BLaER1 treated with 17β-estradiol and CSF1 and Interleukin-3, amounts not matched to agents 10 nM and 100 nM (cell line): ENCODE measurements at regions not wholly inside any gene's neighbourhood (a gene's known extent, or its start where the extent isn't known, plus 50 kb on each side); places are given as distances from the start of the nearest gene placed in this dataset.
"Not testable (repeated sequence)": the region's sequence is repeated elsewhere in the genome, so short reads cannot be mapped to it uniquely, and the experiment has no call there.

Experiments used
- H3K27ac ChIP-seq, 11 experiments: shearing (Covaris generic); formaldehyde crosslinking; 2 replicates each; pipeline ENCODE4 v1.8.1; 2022
- H3K27me3 ChIP-seq, 11 experiments: shearing (Covaris generic); formaldehyde crosslinking; 2 replicates each; pipeline ENCODE4 v1.8.1; 2022
- H3K36me3 ChIP-seq, 11 experiments: shearing (Covaris generic); formaldehyde crosslinking; 2 replicates each; pipeline ENCODE4 v1.8.1; 2022
- H3K4me1 ChIP-seq, 10 experiments: shearing (Covaris generic); formaldehyde crosslinking; 2 replicates each; pipeline ENCODE4 v1.8.1; 2022
- H3K4me2 ChIP-seq, 11 experiments: shearing (Covaris generic); formaldehyde crosslinking; 2 replicates each; pipeline ENCODE4 v1.8.1; 2022
- H3K4me3 ChIP-seq, 10 experiments: shearing (Covaris generic); formaldehyde crosslinking; 2 replicates each; pipeline ENCODE4 v1.8.1; 2022
- H3K9ac ChIP-seq, 11 experiments: shearing (Covaris generic); formaldehyde crosslinking; 2 replicates each; pipeline ENCODE4 v1.8.1; 2022
- H3K9me3 ChIP-seq, 11 experiments: shearing (Covaris generic); formaldehyde crosslinking; replicated peaks in 1 of 11; 2 replicates each; pipeline ENCODE4 v1.8.1; 2022
- H4K20me1 ChIP-seq, 11 experiments: shearing (Covaris generic); formaldehyde crosslinking; 2 replicates each; pipeline ENCODE4 v1.8.1; 2022
- Cebpa-rat ChIP-seq, 11 experiments: shearing (Covaris generic); IDR thresholded peaks; 2 replicates each; pipeline ENCODE4 v1.8.1; 2022

- Histone ChIP-seq H3K27ac (no peak overlapping the region), H3K27me3 (no peaks in the 10 kb centered on the region), H3K9ac (no peak overlapping the region), H3K36me3 (no peaks in the 10 kb centered on the region), H3K9me3 (peaks cover 0 to 10% (median 0%) of the 10 kb centered on the region in 11 experiments; a peak in 1 of 22 replicates), H3K4me1 (no peaks in the 10 kb centered on the region), H3K4me2 (no peak overlapping the region), H4K20me1 (no peaks in the 10 kb centered on the region), H3K4me3 (no peak overlapping the region)
- TF ChIP-seq Cebpa-rat (IDR thresholded peaks at IDR 0.05), result no peak
Observed at GRCh38 chr16:59336136-59336695, 602.1 kb upstream of the GOT2 start.

- not testable (repeated sequence) for H3K4me2 ChIP-seq, H4K20me1 ChIP-seq, H3K36me3 ChIP-seq, H3K9ac ChIP-seq, H3K4me3 ChIP-seq, H3K27me3 ChIP-seq, H3K4me1 ChIP-seq, H3K27ac ChIP-seq
- H3K9me3 ChIP-seq, result peaks cover 0 to 10% (median 0%) of the 10 kb centered on the region in 11 experiments; a peak in 1 of 22 replicates
Observed at GRCh38 chr16:59331708-59332107, 597.6 kb upstream of the GOT2 start.

- H3K9ac ChIP-seq, result no peak overlapping the region
- H3K36me3 ChIP-seq, result no peaks in the 10 kb centered on the region
- TF ChIP-seq Cebpa-rat (IDR thresholded peaks at IDR 0.05), result no peak
- H3K9me3 ChIP-seq, result peaks cover 0 to 10% (median 0%) of the 10 kb centered on the region in 11 experiments; a peak in 1 of 22 replicates
- no peak overlapping the region for H3K4me2 ChIP-seq
- H3K27ac ChIP-seq, result no peak overlapping the region
- H4K20me1 ChIP-seq, result no peaks in the 10 kb centered on the region
- no peaks in the 10 kb centered on the region for H3K4me1 ChIP-seq
- H3K4me3 ChIP-seq, result no peak overlapping the region
- no peaks in the 10 kb centered on the region for H3K27me3 ChIP-seq
Observed at GRCh38 chr16:59330019-59330670, 596.0 kb upstream of the GOT2 start.

GRCh38 chr16:59328961-59329360 lies 594.8 kb upstream of the GOT2 start:
- Histone ChIP-seq H3K4me2 (no peak overlapping the region), H3K9me3 (peaks cover 0 to 8% (median 0%) of the 10 kb centered on the region in 11 experiments; a peak in 1 of 22 replicates), H3K4me1 (no peaks in the 10 kb centered on the region; a peak in 1 of 20 replicates), H3K9ac (no peak overlapping the region), H3K36me3 (no peaks in the 10 kb centered on the region), H3K27me3 (no peaks in the 10 kb centered on the region), H4K20me1 (no peaks in the 10 kb centered on the region), H3K4me3 (no peak overlapping the region), H3K27ac (no peak overlapping the region)
- TF ChIP-seq Cebpa-rat (IDR thresholded peaks at IDR 0.05), result no peak

GRCh38 chr16:59327894-59328293 lies 593.8 kb upstream of the GOT2 start:
- Histone ChIP-seq H3K4me3 (no peak overlapping the region), H3K36me3 (no peaks in the 10 kb centered on the region), H3K4me2 (no peak overlapping the region), H3K9ac (no peak overlapping the region), H3K9me3 (no peaks in the 10 kb centered on the region), H3K27me3 (no peaks in the 10 kb centered on the region), H4K20me1 (no peaks in the 10 kb centered on the region), H3K27ac (no peak overlapping the region), H3K4me1 (no peaks in the 10 kb centered on the region; a peak in 1 of 20 replicates)
- TF ChIP-seq Cebpa-rat (IDR thresholded peaks at IDR 0.05), result no peak

GRCh38 chr16:59326955-59327354 lies 592.8 kb upstream of the GOT2 start:
- H3K9ac ChIP-seq, result no peak overlapping the region
- no peak overlapping the region for H3K4me3 ChIP-seq
- no peaks in the 10 kb centered on the region; a peak in 1 of 20 replicates for H3K4me1 ChIP-seq
- no peaks in the 10 kb centered on the region for H4K20me1 ChIP-seq
- no peaks in the 10 kb centered on the region for H3K36me3 ChIP-seq
- no peak overlapping the region for H3K4me2 ChIP-seq
- no peak for TF ChIP-seq Cebpa-rat (IDR thresholded peaks at IDR 0.05)
- no peaks in the 10 kb centered on the region for H3K9me3 ChIP-seq
- no peak overlapping the region for H3K27ac ChIP-seq
- H3K27me3 ChIP-seq, result no peaks in the 10 kb centered on the region

- Histone ChIP-seq H3K4me1 (no peaks in the 10 kb centered on the region; a peak in 1 of 20 replicates), H3K27me3 (no peaks in the 10 kb centered on the region), H3K27ac (peak overlapping the region in 1 of 11 experiments; percentile 14; a peak in 1 of 22 replicates), H3K9me3 (no peaks in the 10 kb centered on the region), H3K4me3 (no peak overlapping the region), H4K20me1 (no peaks in the 10 kb centered on the region), H3K36me3 (no peaks in the 10 kb centered on the region), H3K9ac (no peak overlapping the region), H3K4me2 (no peak overlapping the region; a peak in 1 of 22 replicates)
- TF ChIP-seq Cebpa-rat (IDR thresholded peaks at IDR 0.05), result no peak
Observed at GRCh38 chr16:59324462-59324861, 590.3 kb upstream of the GOT2 start.

- Histone ChIP-seq H3K9ac (no peak overlapping the region), H3K27me3 (no peaks in the 10 kb centered on the region), H3K4me3 (no peak overlapping the region), H4K20me1 (no peaks in the 10 kb centered on the region), H3K9me3 (no peaks in the 10 kb centered on the region), H3K36me3 (no peaks in the 10 kb centered on the region), H3K27ac (no peak overlapping the region), H3K4me2 (no peak overlapping the region), H3K4me1 (no peaks in the 10 kb centered on the region; a peak in 1 of 20 replicates)
- no peak for TF ChIP-seq Cebpa-rat (IDR thresholded peaks at IDR 0.05)
Observed at GRCh38 chr16:59320657-59321056, 586.5 kb upstream of the GOT2 start.

GRCh38 chr16:59319871-59320270 lies 585.8 kb upstream of the GOT2 start:
- H3K27ac ChIP-seq, result no peak overlapping the region
- H3K4me1 ChIP-seq, result no peaks in the 10 kb centered on the region; a peak in 1 of 20 replicates
- H4K20me1 ChIP-seq, result no peaks in the 10 kb centered on the region
- H3K9ac ChIP-seq, result no peak overlapping the region
- no peak for TF ChIP-seq Cebpa-rat (IDR thresholded peaks at IDR 0.05)
- no peak overlapping the region for H3K4me3 ChIP-seq
- H3K36me3 ChIP-seq, result no peaks in the 10 kb centered on the region
- no peaks in the 10 kb centered on the region for H3K9me3 ChIP-seq
- no peaks in the 10 kb centered on the region for H3K27me3 ChIP-seq
- no peak overlapping the region for H3K4me2 ChIP-seq

- H3K4me2 ChIP-seq, result no peak overlapping the region
- H3K4me3 ChIP-seq, result no peak overlapping the region
- H3K4me1 ChIP-seq, result no peaks in the 10 kb centered on the region
- TF ChIP-seq Cebpa-rat (IDR thresholded peaks at IDR 0.05), result no peak
- H3K27ac ChIP-seq, result no peak overlapping the region
- no peaks in the 10 kb centered on the region for H3K27me3 ChIP-seq
- no peaks in the 10 kb centered on the region for H3K9me3 ChIP-seq
- H3K9ac ChIP-seq, result no peak overlapping the region
- H4K20me1 ChIP-seq, result no peaks in the 10 kb centered on the region
- H3K36me3 ChIP-seq, result no peaks in the 10 kb centered on the region
Observed at GRCh38 chr16:59305850-59306249, 571.7 kb upstream of the GOT2 start.
